Lung (tissue), 11 donors: ENCODE measurements at regions not wholly inside any gene's neighbourhood (a gene's known extent, or its start where the extent isn't known, plus 50 kb on each side); places are given as distances from the start of the nearest gene placed in this dataset.
"Not testable (repeated sequence)": the region's sequence is repeated elsewhere in the genome, so short reads cannot be mapped to it uniquely, and the experiment has no call there.

Experiments
- ATAC-seq: fragments of 200-7000 bp; cut with Tn5 transposase; one replicate; pipeline ENCODE4 v1.9.1; 2020; ENCODE audit warnings: moderate number of reproducible peaks; ENCODE audit not compliant: insufficient read depth, low FRiP score
- DNase-seq, 3 donors: peaks; one replicate each; pipeline ENCODE4 v3.0.0-alpha.2; 2013 to 2017
- H3K27ac ChIP-seq, 2 donors: one replicate each; pipeline ENCODE4 v1.5.1; 2013; ENCODE audit warnings: mild to moderate bottlenecking in 2 of 2, moderate library complexity in 2 of 2, control low read depth in 1 of 2, inconsistent platforms in 1 of 2, low read depth in 1 of 2, low read length in 1 of 2
- H3K27me3 ChIP-seq, 3 donors: one replicate each; pipeline ENCODE4 v1.5.1; 2013; ENCODE audit warnings: low read length in 2 of 3; ENCODE audit not compliant: control insufficient read depth in 3 of 3, insufficient read depth in 3 of 3
- H3K36me3 ChIP-seq, 4 donors: one replicate each; pipeline ENCODE4 v1.5.1; 2013; ENCODE audit warnings: low read length in 4 of 4, mild to moderate bottlenecking in 1 of 4, moderate library complexity in 1 of 4; ENCODE audit not compliant: control insufficient read depth in 4 of 4, insufficient read depth in 4 of 4
- H3K4me1 ChIP-seq, 5 donors: one replicate each; pipeline ENCODE4 v1.5.1; 2013; ENCODE audit warnings: low read length in 5 of 5, mild to moderate bottlenecking in 2 of 5, moderate library complexity in 1 of 5; ENCODE audit not compliant: control insufficient read depth in 5 of 5, insufficient read depth in 5 of 5
- H3K4me3 ChIP-seq: one replicate; pipeline ENCODE4 v1.5.1; 2013; ENCODE audit warnings: mild to moderate bottlenecking, control low read depth, moderate library complexity
- H3K9ac ChIP-seq, 2 donors: one replicate each; pipeline ENCODE4 v1.5.1; 2013; ENCODE audit warnings: low read length in 2 of 2, control low read depth in 1 of 2; ENCODE audit not compliant: insufficient read depth in 1 of 2
- H3K9me3 ChIP-seq, 4 donors: one replicate each; pipeline ENCODE4 v1.5.1; 2013; ENCODE audit warnings: low read length in 3 of 4, mild to moderate bottlenecking in 1 of 4, moderate library complexity in 1 of 4; ENCODE audit not compliant: control insufficient read depth in 4 of 4, insufficient read depth in 3 of 4
- WGBS, 2 donors: extraction: QIAGEN DNeasy Blood & Tissue Kit; methylation state at CpG; one replicate each; pipeline ENCODE4 v1.1.7; 2013; 5-methylcytosine and 5-hydroxymethylcytosine counted together
- TF ChIP-seq, protein P1 (sequence below): IDR thresholded peaks from 2 replicates; pipeline ENCODE4 v1.5.1; 2012; ENCODE audit warnings: mild to moderate bottlenecking; ENCODE audit errors: control extremely low read depth, extremely low read depth
- donor health status: control.
- donor health status: control.
- donor health status: Bipolar disorder and iron deficiency.
- donor health status: healthy.
- donor health status: DM: yes; HTN: yes; CAD: no.

DNA sequence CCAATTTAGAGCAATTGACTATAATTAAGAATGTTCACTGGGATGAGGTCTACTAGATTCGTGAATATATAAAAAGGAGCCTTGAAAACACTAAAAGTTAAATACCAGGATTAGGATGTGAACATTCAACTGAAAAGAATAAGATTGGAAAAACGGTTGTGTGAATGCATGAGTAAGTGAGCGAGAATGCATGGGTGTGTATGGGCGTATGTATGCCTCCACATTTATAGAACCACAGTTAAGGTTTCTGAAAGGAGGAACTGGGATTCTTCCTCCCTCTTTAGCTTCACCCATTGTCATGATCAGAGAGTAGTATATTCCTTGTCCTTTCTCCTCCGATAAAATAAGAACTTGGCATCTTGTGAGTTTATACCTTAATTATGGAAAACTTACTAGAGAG, 151.1 kb upstream of the UBE2E3 start:
- ATAC-seq = no peak
- 90 to 94% methylated on average over 5 of the region's 5 CpGs for WGBS, 2 donors

DNA sequence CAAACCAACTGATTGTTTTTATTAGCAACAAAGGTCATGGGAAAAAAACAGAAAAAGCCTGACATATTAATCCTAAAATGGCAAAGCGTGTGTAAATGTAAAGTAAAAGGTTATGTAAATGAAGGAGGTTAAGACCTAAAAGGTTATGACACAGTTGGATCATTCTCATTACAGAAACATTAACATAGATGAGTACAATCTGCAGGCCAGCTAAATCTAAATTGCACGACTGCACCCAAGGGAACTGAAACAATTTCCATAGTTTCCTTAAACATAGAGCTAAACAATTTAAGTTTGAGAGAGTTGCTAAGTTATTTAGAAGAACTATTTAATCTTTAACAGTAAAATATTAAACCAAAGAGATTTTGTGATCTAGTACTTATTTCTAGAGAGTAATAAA, 151.6 kb upstream of the UBE2E3 start:
- Histone ChIP-seq H3K4me1 (no peaks in the 10 kb centered on the region), H3K9me3 (peaks cover 0 to 3% (median 0%) of the 10 kb centered on the region in 4 donors), H3K9ac (no peak overlapping the region), H3K27me3 (no peaks in the 10 kb centered on the region), H3K36me3 (no peaks in the 10 kb centered on the region), H3K4me3 (no peak overlapping the region), H3K27ac (no peak overlapping the region)
- TF ChIP-seq, protein P1, sequence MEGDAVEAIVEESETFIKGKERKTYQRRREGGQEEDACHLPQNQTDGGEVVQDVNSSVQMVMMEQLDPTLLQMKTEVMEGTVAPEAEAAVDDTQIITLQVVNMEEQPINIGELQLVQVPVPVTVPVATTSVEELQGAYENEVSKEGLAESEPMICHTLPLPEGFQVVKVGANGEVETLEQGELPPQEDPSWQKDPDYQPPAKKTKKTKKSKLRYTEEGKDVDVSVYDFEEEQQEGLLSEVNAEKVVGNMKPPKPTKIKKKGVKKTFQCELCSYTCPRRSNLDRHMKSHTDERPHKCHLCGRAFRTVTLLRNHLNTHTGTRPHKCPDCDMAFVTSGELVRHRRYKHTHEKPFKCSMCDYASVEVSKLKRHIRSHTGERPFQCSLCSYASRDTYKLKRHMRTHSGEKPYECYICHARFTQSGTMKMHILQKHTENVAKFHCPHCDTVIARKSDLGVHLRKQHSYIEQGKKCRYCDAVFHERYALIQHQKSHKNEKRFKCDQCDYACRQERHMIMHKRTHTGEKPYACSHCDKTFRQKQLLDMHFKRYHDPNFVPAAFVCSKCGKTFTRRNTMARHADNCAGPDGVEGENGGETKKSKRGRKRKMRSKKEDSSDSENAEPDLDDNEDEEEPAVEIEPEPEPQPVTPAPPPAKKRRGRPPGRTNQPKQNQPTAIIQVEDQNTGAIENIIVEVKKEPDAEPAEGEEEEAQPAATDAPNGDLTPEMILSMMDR = no peak
- WGBS, 2 donors = 88 to 91% methylated on average over 2 of the region's 2 CpGs
- DNase-seq (no peak), ATAC-seq (no peak)

More for the DNA sequence above, 151.1 kb upstream of the UBE2E3 start:
- Histone ChIP-seq H3K27ac (no peak overlapping the region), H3K4me3 (no peak overlapping the region), H3K9ac (no peak overlapping the region), H3K27me3 (no peaks in the 10 kb centered on the region), H3K36me3 (no peaks in the 10 kb centered on the region), H3K9me3 (peaks cover 0 to 3% (median 0%) of the 10 kb centered on the region in 4 donors), H3K4me1 (no peaks in the 10 kb centered on the region)
- TF ChIP-seq, protein P1 = no peak
- no peak for DNase-seq

DNA sequence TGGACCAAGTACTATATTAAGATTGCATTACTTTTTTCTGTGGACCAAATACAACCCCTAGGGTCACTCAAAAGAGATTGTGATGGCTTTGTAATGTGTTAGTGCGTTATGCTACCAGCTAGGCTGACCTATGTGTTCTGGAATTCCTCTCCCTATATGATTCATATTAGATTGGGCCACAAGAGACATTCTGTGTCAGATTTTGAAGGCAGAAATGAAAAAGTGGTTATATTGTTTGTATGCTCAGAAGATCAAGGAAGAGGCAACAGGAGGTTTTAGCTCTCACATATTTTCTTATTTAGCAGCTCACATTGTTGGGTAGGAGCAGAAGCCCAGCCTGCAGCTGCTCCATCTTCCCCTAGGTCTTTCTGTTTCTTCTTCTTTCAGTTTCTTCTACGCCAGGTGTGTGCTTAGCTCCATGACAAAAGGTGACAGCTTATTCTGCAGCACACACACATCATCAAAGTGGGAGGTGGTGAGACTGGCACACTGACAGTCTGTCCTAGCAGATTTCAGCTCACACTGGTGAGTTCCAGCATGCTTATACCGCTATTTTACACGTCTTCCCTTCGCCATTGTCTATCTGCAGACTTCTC, 156.8 kb upstream of the UBE2E3 start:
- Histone ChIP-seq H3K4me3 (no peak overlapping the region), H3K27me3 (no peaks in the 10 kb centered on the region), H3K9me3 (peaks cover 0 to 3% (median 0%) of the 10 kb centered on the region in 4 donors), H3K27ac (no peak overlapping the region), H3K4me1 (no peaks in the 10 kb centered on the region), H3K9ac (no peak overlapping the region), H3K36me3 (no peaks in the 10 kb centered on the region)
- 86 to 90% methylated on average over 5 of the region's 5 CpGs for WGBS, 2 donors
- ATAC-seq = no peak
- no peak for DNase-seq
- TF ChIP-seq, protein P1 = no peak

DNA sequence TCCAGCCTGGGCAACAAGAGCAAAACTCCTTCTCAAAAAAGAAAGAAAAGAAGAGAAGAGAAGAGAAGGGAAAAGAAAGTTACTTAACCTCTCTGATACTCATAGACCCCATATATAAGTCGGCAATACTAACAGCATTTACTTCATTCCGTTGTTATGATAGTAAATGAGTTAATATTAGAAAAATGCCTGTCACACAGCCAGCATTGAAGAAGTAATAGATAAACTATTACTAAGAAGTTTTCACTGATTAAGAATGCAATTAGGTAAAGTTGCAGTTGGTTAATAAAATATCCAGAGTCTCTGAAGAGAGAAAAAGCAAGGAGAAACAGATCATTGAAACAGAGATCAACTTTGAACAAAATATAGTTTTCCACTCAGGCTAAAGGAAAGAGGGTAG, 161.3 kb upstream of the UBE2E3 start:
- Histone ChIP-seq H3K36me3 (no peaks in the 10 kb centered on the region), H3K9ac (no peak overlapping the region), H3K27me3 (no peaks in the 10 kb centered on the region), H3K9me3 (peaks cover 0 to 4% (median 2%) of the 10 kb centered on the region in 4 donors), H3K4me3 (no peak overlapping the region), H3K4me1 (no peaks in the 10 kb centered on the region), H3K27ac (no peak overlapping the region)
- 74 to 85% methylated on average over 2 of the region's 2 CpGs for WGBS, 2 donors
- ATAC-seq = no peak
- no peak for DNase-seq
- TF ChIP-seq, protein P1 = no peak

DNA sequence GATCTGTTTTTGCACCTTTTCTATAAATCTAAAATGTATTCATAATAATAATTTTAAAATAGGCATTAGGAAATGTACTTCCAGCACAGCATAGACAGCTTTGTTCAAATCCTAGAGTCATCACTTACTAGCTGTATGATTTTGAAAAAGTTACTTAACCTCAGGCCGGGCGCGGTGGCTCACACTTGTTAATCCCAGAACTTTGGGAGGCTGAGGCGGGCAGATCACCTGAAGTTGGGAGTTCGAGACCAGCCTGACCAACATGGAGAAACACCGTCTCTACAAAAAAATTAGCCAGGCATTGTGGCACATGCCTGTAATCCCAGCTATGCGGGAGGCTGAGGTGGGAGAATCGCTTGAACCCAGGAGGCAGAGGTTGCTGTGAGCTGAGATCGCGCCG, 161.7 kb upstream of the UBE2E3 start:
- ATAC-seq, H3K4me1 ChIP-seq, H3K4me3 ChIP-seq, H3K27me3 ChIP-seq, H3K36me3 ChIP-seq, H3K9ac ChIP-seq, H3K9me3 ChIP-seq, H3K27ac ChIP-seq, DNase-seq: not testable (repeated sequence)
- 95 to 96% methylated on average over 11 of the region's 11 CpGs for WGBS, 2 donors
